HG02840 (cell line): ENCODE measurements at regions not wholly inside any gene's neighbourhood (a gene's known extent, or its start where the extent isn't known, plus 50 kb on each side); places are given as distances from the start of the nearest gene placed in this dataset.
"Not testable (repeated sequence)": the region's sequence is repeated elsewhere in the genome, so short reads cannot be mapped to it uniquely, and the experiment has no call there.

Experiments
- ATAC-seq: cut with Tn5 transposase; IDR thresholded peaks from one replicate; pipeline ENCODE4 v1.9.1; 2021; ENCODE audit warnings: mild to moderate bottlenecking, moderate library complexity, moderate number of reproducible peaks; ENCODE audit not compliant: unreplicated experiment, low FRiP score

GRCh38 chr10:58070956-58071355, 196.7 kb downstream of the IPMK start:
- no peak for ATAC-seq

- ATAC-seq, result no peak
Observed at GRCh38 chr10:58068809-58069208, 198.9 kb downstream of the IPMK start.

- ATAC-seq, result no peak
Observed at GRCh38 chr10:58066979-58067378, 200.7 kb downstream of the IPMK start.

GRCh38 chr10:58066126-58066525, 201.6 kb downstream of the IPMK start:
- ATAC-seq, result no peak

- no peak for ATAC-seq
Observed at GRCh38 chr10:58065529-58065815, 202.2 kb downstream of the IPMK start.

DNA sequence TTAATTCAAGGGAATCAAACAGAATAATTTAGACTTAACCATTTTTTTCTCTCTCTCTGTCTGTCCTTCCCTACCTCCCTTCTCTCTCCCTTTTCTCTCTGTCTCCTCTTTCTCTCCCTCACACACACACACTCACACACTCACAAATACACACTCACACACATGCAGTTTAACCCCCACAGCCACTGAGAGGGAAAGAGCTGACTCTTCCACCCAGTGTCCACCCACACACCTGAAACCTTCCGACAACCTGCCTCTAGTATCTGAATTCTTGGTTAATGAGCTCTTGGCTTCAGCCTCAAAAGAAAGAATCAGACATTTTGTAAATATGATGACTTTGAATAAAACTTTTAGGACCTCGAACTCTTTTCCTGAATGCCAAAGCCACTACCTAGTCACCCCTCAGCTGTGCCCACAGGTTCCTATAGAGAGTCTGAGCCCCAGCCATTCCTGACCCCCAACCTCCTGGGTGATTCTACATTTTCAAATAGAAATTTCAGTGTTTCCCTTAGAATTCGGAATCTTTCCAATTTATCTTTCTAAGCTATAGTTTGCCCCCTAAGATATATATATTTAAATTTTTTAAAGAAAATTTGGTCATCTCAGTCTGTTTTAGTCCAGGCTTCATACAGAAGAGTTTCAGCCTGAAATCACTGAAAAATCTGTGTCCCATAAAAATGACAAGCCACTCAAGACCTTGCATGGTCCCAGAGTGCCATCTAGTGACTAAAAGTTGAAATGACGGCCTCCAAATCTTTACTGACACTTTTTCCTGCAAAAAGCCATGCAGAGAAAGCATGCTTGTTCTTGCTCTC, 202.8 kb downstream of the IPMK start:
- ATAC-seq, result no peak

DNA sequence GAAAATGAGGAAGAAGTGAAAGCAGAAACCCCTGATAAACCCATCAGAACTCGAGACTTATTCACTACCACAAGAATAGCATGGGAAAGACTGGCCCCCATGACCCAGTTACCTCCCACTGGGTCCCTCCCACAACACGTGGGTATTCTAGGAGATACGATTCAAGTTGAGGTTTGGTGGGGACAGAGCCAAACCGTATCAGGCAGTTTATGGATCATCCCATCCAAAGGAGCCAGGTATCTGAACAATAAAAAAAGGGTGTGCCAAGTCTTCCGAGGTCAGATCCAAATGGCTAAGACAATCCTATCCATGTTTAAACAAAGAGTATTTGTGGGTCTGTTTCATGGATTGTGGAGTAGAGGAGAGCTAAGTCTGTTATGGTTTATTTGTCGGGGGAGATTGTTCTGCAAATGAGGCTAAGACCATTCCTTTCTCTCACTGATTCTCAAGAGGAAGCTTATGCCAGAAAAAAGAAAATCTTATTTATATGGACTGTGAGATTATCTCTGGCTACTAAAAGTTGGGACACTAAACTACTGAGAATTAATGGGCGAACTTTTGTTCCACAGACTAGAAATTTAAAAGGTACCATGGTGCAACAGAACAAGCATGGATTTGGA, 203.7 kb downstream of the IPMK start:
- no peak for ATAC-seq

DNA sequence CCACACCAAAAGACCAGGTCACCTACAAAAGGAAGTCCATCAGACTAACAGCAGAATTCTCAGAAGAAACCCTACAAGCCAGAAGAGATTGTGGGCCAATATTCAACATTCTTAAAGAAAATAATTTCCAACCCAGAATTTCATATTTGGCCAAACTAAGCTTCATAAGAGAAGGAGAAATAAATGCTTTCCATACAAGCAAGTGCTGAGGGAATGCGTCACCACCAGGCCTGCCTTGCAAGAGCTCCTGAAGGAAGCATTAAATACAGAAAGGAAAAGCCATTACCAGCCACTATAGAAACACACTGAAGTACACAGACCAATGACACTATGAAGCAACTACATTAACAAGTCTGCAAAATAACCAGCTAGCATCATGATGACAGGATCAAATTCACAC, 209.0 kb downstream of the IPMK start:
- not testable (repeated sequence) for ATAC-seq

DNA sequence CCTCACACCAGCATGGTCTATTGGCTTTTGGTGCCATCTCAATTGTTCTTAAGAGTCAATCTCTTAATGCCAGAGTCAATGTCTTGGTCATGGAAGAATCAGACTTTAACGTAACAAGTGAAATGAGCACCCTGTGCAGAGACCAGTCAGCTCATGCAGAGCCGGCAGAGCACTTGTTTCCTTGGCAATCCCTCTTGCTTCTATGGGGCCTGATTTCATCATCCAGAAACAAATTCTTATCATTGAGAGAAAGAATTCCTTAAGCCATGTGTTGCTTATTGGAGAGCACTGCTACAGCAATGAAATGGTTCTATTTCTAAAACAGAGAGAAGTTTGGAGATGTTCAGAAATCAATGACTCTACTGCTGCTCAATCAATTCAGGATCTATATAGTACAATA, 212.8 kb downstream of the IPMK start:
- no peak for ATAC-seq

GRCh38 chr10:58052772-58053171, 214.9 kb downstream of the IPMK start:
- no peak for ATAC-seq

GRCh38 chr10:58050575-58050974, 217.1 kb downstream of the IPMK start:
- no peak for ATAC-seq

DNA sequence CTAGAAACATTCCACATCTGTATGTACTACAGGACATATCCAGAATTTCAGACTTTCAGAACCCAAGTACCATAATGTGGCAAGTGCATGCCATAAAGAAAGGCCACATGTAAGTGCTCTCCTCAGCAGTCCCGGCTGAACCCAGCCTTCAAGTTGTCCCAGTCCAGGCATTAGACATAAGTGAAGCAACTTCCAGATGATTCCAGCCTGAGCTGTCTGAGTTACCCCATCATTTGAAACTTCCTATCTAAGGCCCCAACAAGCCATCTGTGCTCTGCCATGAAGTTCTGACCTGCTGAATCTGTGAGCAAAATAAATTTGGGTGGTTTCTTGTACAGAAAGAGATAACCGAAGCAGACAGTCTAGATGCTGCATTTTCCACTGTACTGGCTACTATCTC, 218.8 kb downstream of the IPMK start:
- no peak for ATAC-seq

- ATAC-seq, result no peak
Observed at GRCh38 chr10:58044072-58044471, 223.6 kb downstream of the IPMK start.

DNA sequence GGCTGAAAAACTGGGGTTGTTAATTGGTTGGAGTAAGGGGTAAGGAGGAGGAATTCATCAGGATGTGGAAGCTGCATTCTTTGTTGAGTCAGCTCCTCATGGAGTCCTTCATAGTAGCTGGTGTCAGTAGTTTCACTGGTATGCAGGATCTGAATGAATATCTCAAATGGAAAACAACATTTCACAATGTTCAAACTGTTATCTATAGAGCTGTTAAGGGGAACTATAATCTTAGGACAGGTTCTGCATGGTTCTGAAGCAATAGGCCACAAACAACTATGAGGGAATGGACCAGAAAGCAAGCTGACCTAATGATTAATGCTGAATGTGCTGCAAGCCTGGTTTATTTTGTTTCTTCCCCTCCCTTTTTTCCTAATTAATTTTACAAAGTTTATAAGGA, 225.8 kb downstream of the IPMK start:
- ATAC-seq, result no peak

DNA sequence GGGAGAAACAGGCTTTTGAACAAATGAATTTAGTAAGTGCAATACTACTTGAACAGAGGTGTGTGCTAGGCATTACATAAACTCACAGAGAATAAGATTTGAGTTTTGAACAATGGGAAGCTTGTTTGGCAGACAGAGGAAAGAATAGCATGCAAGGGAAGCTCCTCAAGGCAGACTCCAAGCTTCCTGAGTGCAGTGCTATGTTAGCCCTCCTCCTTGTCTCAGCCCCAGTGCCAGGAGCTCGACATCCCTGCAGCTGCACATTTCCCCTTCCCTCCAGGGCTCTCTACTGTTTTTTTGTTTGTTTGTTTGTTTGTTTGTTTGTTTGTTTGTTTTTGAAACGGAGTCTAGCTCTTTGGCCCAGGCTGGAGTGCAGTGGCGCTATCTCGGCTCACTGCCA, 237.5 kb downstream of the IPMK start:
- ATAC-seq, result no peak

DNA sequence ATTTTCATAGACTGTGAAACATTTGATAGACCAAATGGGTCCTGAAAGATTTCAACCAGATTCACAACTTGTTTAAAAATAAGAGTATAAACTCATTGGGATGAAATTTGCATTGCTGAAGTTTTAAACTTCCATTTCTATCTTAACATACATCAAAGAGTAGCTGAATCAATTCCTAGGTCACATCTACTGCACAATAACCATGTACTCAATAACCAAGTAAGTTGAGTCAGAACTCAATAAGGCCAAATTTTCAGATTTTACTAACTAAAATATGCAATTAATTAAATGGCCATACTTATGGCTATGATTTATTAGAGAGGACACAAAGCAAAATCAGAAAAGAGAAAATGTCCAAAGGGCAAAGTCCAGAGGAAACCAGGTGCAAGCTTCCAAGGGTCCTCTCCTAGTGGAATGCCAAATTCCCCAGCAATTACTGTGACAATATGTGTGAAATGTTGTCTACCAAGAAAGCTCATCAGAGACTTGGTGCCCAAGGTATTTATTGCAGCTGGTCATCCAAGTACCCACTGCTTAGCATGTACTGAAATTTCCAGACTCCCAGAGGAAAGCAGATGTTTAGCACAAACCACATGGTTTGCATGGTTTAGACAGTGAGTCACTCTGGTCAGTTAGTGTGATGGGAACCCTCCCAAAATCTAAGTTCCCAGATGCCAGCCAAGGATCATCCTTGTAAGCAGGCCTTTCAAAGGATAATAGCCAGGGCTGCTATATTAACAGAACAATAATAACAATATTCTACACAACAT, 238.9 kb downstream of the IPMK start:
- no peak for ATAC-seq

GRCh38 chr10:58027426-58027825, 240.3 kb downstream of the IPMK start:
- ATAC-seq, result no peak

- no peak for ATAC-seq
Observed at GRCh38 chr10:58026036-58026435, 241.7 kb downstream of the IPMK start.

- no peak for ATAC-seq
Observed at GRCh38 chr10:58023341-58024073, 244.2 kb downstream of the IPMK start.

GRCh38 chr10:58019863-58020537, 247.7 kb downstream of the IPMK start:
- no peak for ATAC-seq
